Superior temporal gyrus (tissue), 1 donor: ENCODE measurements at regions not wholly inside any gene's neighbourhood (a gene's known extent, or its start where the extent isn't known, plus 50 kb on each side); places are given as distances from the start of the nearest gene placed in this dataset.

Source experiments
- DNase-seq: peaks from one replicate; pipeline ENCODE4 v3.0.0-alpha.2; 2016; ENCODE audit errors: extremely low spot score

DNA sequence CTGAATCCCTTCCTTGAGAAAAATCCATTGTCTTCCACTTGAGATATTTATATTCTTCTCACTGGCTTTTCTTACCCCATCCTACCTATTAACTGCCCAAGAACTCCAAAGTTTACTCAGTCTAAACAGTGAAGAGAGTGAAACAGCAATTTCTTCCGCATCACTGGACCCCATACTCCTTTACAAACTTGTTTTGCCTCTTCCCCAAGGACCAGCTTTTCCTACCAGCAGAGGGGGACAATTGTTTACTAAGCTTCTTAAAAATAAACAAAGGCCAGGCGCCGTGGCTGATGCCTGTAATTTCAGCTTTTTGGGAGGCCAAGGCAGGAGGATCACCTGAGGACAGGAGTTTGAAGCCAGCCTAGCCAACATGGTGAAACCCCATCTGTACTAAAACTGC is 52.0 kb downstream of the LRATD1 start:
- no peak for DNase-seq

DNA sequence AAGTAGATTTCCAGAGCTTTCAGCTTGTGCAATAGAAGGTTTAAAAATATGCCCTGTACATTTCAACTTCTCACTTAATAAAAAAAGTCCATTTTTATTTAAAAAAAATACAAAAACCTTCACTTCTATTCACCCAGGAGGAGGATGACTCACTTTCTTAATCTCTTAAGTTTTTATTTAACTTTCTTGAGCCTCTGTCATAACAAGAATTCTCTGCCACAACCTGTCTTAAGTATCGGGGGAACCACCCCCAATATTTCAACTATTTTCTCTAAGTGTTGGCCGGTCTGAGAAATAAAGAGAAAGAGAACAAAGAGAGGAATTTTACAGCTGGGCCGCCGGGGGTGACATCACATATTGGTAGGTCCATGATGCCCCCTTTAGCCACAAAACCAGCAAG is 58.4 kb downstream of the LRATD1 start:
- DNase-seq = no peak

DNA sequence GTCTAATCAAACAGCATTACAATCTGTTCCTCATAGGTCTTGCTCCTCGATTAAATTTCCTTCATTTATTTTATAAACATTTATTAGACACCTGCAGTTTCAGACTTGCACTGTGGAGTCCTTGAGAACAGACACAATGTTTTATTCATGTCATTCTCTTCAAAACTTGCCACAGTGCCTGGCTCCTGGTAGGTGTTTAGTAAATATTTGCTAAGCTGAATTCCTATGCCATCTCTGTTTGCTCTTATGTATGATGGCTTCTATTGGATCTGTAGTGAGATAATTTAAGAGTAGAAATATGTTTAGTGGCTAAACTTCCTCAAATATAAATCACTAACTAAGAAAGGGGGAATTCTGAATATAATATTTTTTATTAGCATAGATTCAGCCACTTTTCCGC is 61.4 kb downstream of the LRATD1 start:
- no peak for DNase-seq

DNA sequence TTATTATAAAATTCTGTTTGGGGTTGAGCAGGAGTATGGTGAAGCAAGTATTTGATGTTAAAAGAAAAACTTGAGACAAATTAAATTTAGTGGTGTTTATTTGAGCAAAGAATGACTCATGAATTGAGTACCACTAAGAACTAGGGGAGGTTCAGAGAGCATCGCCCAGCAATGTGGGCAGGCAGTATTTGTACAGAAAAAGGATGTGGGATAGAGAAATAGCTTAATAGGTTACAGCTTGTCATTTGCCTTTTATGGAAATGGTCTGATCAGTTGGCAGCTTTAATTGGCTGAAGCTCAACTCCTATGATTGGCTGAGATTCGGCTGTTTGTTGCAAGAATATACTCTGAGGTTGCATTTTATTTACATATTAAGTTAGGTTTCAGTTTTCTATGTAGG is 68.2 kb downstream of the LRATD1 start:
- DNase-seq = no peak

DNA sequence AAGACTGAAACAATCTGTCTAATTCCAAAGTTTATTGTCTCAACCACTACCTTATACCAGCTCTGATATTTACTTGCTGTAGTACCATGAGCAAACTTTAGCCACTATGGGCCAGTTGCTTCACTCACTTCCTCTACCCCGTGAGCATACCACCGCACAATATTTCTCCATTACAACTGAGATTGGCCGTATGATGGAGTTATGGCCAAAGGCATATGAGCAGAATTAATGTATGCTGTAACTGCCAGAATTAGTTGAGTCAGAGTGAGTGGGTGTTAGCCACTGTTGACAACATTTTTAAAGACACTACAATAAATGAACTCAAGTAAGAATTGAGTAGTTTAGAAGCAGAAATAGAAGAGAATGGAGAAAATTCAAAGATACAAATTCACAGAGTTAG is 69.7 kb downstream of the LRATD1 start:
- DNase-seq = no peak

DNA sequence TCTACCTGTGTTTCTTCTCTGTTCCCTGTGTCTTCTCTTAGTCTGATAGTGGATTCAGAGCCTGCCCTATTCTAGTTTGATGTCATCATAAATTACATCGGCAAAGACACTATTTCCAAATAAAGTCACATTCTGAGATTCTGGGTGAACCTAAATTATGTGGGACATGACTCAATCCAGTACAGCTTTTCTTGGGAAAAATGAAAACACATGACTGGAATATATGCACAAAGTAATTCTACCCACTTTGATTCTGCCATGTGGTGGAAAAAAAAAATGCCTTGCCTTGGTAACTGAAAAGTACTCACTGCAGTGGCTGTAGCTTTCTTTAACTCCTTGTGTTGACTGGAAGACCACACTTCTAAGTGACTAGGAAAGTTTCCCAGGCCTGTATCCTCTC is 73.7 kb downstream of the LRATD1 start:
- DNase-seq = no peak

DNA sequence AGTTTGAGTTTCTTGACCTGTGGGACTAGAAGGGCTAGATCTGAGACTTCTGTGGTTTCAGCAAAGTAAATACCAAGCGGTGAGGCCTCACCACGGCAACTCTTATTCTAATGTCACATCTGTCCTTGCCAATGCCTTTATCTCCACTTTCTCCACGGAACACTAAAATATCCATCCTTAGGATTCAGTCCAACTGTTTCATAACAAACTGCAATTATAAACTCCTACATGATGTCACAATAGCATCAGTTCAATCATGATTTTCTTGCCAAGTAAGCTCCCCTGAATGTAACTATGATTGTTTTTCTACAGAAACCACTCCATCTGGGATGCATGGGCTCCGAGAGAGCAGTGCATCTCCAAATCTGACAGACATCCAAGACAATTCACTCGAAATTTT is 79.6 kb downstream of the LRATD1 start:
- DNase-seq = peak; percentile 61

DNA sequence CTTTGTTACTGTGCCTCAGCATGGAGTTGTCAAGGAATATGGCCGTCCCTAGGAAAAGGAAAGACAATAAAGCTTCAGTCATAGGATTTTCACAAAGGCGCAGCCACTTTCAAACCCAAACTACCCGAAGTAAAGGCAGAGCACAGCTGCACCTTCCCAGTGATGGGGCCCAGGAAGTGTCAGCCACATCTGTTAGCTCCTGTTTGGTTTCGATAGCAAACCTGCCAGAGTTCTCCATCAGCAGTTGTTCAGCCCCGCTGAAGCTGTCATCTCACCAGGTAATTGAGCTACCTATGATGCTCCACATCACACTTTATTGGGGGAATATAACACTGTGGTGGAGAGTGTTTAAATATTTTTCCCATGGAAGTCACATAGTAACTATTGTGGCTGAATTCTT is 80.7 kb downstream of the LRATD1 start:
- DNase-seq = no peak

DNA sequence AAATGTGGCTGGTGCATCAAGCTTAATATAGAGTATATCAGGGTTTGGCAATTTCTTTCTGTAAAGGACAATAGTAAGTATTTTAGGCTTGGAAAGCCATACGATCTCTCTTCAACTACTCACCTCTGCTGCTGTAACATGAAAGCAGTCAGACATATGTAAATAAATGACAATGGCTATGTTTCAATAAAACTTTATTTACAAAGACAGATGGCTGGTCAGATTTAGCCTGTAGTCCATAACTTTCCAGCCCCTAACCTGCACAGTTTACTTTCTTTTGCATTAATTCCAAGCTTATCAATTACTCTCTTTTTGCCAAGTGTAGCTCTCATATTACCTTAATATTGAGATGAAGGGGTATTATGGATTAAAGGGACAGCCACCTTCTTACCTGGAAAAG is 83.1 kb downstream of the LRATD1 start:
- no peak for DNase-seq

DNA sequence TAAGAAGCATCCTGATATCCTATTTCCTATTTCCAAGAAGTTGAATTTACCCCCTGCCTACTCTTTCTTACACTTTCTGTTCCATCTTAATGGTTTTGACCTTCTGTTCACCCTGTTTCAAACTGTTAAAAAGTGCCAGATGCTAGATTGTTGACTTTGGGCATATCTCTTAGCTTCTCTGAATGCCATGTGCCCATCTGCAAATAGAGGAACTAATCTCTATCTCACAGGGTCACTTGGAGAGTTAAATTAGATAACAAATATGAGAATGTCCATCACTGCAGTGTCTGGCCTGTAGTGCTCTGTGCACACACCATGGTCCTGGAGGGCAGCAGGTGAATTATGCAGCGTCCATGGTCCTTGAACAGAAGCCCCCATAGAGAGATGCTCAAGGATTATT is 83.8 kb downstream of the LRATD1 start:
- DNase-seq = no peak

DNA sequence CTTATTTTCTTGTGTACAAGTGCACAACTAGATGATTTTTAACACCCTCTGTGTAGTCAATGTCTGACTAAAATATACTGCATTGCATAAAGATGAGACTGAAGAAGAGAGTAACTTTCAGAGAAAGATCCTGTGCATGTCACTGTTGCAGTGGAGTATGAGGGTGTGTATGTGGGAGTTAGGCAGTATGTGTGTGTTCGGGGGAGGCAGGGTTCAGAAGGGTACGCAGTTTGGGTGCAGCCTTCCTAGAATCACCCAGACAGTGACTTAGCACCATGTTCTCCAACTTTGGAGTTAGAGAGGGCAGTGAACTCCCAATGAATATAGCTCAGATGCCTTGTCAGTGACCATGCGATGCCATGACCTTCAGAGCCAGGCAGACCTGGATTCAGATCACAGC is 84.6 kb downstream of the LRATD1 start:
- DNase-seq = no peak

DNA sequence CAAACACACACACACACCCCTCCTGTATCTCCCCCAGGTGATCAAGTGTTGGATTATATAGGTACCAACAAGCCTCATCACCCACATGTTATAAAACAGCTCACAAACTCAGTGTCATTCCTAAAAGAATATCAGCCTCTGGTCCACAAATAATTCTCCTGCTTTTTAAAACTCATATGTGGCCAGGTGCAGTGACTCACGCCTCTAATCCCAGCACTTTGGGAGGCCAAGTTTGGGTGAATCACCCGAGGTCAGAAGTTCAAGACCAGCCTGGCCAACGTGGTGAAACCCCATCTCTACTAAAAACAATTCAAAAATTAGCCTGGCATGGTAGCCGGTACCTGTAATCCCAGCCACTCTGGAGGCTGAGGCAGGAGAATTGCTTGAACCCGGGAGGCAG is 87.8 kb downstream of the LRATD1 start:
- no peak for DNase-seq

DNA sequence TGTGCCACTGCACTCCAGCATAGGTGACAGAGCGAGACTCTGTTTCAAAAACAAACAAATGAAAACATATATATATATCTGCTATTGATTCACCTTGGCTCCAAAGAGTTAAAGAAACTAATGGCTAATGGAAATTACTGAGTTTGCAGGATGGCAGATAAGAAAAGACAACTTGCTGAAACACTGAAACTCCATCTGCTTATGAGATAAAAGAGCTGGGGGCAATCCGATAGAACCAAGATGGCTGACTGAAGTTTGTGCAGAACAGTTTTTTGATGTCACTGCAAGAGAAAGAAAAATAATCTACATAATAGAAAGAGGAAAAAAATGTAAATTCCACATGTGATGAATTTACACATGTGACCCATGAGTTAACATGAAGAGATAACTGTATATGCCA is 88.2 kb downstream of the LRATD1 start:
- DNase-seq = no peak

DNA sequence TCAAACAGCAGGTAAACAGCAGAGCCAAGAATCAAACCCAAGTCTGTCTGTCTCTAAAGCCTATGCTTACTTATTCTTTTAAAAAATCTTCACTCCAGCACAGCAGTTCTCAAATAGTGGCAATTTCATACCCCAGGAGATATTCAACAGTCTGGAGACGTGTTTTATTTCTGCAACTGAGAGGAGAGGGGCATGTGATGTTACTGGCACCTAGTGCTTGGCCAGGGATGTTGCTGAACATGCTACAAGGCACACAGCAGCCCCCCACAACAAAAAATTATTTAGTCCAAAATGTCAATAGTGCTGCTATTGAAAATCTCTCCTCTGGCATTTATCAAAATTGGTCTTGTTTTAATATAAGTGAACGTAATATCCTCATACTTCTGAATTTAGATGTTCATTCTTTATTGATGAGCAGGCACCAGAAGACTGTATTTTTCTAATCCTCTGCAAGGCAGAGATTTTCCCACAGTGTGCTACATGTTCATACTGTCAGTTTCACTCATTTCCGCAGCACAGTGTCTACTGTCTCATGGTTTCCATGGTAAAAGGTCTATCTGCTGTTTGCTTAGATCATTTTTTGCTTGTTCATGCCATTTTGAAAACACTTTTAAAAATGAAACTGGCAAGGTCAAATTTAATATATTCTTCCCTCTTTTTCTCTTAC is 90.5 kb downstream of the LRATD1 start:
- no peak for DNase-seq

DNA sequence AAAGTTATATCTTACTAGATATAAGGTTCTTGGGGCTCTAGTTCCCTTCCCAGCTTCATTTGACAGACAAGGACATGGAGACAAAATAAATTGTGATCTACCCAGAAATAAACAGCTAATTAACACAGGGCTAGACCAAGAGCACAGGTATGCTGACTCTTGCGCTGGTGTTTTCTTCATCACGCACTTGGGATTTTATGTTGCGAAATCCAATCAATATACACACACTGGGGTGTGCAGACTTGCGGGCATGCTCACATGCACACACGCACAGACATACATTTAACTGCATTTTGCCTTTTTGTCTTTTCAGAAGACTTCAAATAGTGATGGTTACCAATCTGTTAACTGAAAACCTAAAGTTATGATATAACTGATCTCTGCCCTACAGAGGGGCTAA is 91.2 kb downstream of the LRATD1 start:
- no peak for DNase-seq

DNA sequence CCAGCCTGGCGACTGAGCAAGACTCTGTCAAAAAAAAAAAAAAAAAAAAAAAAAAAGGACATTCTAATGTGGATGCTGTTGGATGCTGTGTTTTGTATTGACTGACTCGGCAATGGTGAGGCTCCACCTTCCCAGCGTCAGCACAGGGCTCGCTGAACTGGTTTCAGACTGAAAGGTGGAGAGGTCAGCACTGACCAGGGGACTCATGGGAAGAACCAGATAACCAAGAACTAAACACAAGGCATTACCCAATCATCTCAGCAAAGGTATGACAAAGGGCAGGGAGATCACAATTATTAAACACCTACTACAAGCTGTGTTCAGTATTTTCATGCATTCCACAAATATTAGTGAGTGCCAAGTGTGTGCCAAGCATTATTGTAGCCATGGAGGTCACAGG is 103.2 kb downstream of the LRATD1 start:
- no peak for DNase-seq

DNA sequence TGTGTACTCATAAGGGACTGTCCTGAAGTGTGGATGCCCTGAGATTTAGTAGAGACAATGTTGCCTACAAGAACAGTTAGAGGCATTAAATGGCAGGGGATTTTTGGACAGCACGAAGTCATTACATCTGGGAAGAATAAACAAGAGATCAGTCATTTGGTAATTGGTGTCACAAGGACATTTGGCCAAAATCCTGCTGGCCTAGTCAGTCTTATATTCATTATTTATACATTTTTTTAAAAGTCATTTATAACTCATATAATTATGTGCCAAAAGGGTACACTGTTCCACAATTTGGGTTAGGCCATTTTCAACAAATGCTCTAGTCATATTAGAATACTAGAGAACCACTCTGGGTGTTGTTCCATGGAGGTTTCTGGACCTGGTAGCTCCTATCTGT is 104.7 kb downstream of the LRATD1 start:
- DNase-seq = no peak

DNA sequence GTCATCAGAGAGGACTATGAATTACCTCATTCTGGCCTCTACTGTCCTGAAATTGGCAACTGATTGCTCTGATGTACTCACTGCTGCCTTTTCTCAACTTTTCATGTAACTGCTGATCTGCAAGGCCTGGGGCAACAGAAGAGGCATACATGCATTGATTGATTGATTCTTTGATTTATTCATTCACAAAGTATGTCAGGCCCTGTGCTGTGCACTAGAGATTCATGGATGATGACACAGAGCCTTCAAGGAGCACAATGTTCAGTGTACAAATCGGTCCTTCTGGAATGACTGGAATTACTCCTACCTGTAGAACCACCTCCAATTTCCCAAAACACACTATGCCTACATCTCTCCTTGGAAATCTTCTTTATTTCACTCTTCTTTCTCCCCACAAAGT is 111.3 kb downstream of the LRATD1 start:
- no peak for DNase-seq

DNA sequence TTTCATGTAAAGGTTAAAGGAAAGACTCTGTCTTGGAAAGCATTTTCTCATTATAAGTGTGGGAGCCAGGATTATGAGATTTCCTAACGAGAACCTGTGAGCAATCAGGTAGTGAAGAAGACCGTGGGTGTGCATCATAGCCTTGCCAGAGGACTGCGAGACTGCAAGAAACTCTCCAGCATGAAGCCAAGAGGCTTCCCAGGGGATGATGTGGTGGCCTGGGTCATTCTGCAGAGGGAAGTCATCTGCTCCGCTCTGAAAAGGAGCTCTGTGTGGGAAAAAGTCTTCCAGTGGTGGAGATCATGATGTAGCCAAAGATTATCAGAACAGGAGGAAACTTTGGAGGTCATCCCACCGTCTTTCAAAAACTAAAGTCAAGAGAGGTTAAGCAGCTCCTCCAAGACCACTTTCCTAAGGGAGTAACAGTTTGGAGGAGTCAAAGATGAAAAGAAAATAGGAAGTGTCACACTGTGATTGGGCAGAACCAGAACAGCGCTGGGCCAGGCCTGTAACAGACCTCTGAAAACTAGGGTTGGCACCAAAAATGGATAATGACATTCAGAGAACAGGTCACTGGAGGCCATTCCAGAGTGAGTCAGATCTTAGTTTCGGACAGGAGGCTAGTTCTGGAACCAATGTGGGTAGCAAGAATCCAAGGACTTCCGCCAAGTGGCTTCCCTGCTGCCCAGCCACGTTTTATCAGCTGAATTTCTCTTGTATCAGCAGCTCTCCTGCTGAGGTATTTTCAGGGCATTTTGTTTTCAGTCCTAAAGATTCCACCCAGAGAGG is 113.0 kb downstream of the LRATD1 start:
- DNase-seq = no peak

DNA sequence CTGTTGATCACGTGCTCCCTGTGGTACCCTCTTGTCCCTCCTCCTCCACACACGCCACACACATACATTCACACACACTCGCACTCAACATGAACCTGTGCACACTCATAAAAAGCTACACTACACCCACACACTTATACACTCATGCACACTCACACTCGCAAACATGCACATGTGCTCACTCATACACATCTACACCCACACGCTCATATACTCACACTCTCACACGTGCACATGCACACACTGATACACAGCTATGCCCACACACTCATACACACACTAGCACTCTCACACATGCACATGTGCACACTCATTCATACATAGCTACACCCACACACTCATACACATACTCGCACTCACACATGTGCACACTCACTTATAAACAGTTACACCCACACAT is 113.6 kb downstream of the LRATD1 start:
- no peak for DNase-seq

DNA sequence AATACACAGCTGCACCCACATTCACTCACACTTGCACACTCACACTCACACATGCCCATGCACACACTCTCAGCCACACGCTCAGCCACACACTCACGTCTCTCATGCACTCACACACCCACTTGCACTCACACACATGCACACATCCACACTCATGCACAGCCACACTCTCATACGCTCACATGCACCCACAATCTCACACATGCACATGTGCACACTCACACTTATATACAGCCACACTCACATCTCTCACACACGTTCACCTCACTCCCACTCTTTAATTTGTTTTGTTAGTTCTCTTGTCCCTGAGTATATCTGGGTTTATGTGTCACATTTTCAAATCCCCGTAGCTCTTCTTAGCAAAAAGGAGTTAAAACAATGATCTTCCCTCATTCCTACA is 114.9 kb downstream of the LRATD1 start:
- DNase-seq = no peak

DNA sequence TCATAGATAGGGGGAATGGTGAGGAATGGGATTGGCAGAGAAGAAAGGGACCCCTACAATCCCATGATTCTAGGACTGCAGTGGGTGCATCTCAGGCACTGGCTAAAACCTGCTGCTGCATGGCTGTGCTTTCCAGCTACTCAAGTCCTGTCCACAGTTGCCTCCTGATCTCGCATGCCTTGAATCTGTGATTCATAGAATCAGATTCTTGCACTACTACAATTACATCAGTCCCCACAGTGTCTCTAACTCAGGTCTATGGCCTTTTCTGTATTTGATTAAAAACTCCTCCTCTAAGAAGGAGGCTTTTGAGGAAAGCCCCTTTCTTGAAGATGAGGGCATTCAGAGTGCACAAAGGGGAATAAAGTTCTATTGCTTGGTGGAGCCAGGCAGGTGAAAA is 117.4 kb downstream of the LRATD1 start:
- DNase-seq = no peak

DNA sequence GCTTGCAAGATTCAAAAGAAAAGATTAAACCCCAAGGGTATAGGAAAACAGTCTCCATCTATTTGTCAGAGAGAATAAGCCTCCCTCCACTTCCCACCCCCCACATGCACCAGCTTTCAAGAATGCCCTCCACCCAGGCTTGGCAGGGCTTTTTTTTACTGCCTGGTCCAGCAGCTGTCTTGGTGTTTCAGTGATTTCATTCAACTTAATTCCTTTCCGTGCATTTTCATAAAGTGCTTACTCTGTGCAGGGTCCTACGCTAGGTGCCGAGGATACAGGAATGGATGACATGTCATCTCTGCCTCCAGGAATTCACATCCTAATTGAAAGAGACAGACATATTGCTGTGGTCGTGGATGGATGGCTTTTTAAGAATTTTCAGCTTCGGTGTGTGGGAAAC is 117.9 kb downstream of the LRATD1 start:
- no peak for DNase-seq

DNA sequence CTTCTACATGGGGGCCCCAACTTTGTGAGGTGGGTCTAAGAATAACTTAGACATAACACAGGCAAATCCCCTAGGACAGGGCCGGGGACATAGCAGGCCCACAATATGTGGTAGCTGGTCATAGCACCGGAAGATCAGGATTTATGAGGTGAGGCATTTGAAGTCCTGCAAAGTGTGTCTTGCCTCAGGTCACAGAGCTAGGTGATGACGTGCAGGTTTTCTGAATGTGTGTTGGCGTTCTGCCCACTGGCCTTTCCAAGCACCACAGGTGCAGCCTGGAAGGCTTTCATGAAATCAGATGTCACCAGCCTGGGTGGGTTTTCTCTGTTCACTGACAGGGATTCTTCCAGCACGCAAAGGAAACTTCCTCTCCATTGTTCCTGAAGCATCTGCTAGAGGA is 119.1 kb downstream of the LRATD1 start:
- DNase-seq = no peak
